ENCODE measurements at regions not wholly inside any gene's neighbourhood (a gene's known extent, or its start where the extent isn't known, plus 50 kb on each side); places are given as distances from the start of the nearest gene placed in this dataset.

- TF ChIP-seq ATF6 (CRISPR knock-in tag; IDR thresholded peaks at IDR 0.05) (no peak), NR1H2 (CRISPR knock-in tag; IDR thresholded peaks at IDR 0.05) (no peak), CTCF (IDR thresholded peaks at IDR 0.05) (no peak), JUN (CRISPR knock-in tag; IDR thresholded peaks at IDR 0.05) (no peak), FOXP1 (CRISPR knock-in tag; IDR thresholded peaks at IDR 0.05; ENCODE audit: borderline replicate concordance) (no peak), STAT6 (CRISPR knock-in tag; conservative IDR thresholded peaks at IDR 0.05; ENCODE audit: low read depth) (no peak), SMAD4 (CRISPR knock-in tag; IDR thresholded peaks at IDR 0.05) (no peak), USF2 (CRISPR knock-in tag; IDR thresholded peaks at IDR 0.05) (no peak), IRF2 (CRISPR knock-in tag; IDR thresholded peaks at IDR 0.05; ENCODE audit: borderline replicate concordance, low read depth) (no peak), ESRRA (CRISPR knock-in tag; IDR thresholded peaks at IDR 0.05; ENCODE audit: borderline replicate concordance) (no peak), NR3C1 (CRISPR knock-in tag; conservative IDR thresholded peaks at IDR 0.05; ENCODE audit: low read depth) (no peak), SP1 (CRISPR knock-in tag; conservative IDR thresholded peaks at IDR 0.05) (no peak), GABPB1 (CRISPR knock-in tag; IDR thresholded peaks at IDR 0.05) (no peak), PREB (CRISPR knock-in tag; IDR thresholded peaks at IDR 0.05; ENCODE audit: borderline replicate concordance) (no peak)
Observed at GRCh38 chr11:128334311-128335044, 252.9 kb downstream of the ETS1 start.

Measured in WTC11 (cell line).